T-helper 2 cell (primary cell): ENCODE measurements at regions not wholly inside any gene's neighbourhood (a gene's known extent, or its start where the extent isn't known, plus 50 kb on each side); places are given as distances from the start of the nearest gene placed in this dataset.
"Not testable (repeated sequence)": the region's sequence is repeated elsewhere in the genome, so short reads cannot be mapped to it uniquely, and the experiment has no call there.

Experiments used
- DNase-seq, 5 experiments: peaks; one replicate each; pipeline versions ENCODE4 v3.0.0 to v3.0.0-alpha.2; 2012 to 2022

DNA sequence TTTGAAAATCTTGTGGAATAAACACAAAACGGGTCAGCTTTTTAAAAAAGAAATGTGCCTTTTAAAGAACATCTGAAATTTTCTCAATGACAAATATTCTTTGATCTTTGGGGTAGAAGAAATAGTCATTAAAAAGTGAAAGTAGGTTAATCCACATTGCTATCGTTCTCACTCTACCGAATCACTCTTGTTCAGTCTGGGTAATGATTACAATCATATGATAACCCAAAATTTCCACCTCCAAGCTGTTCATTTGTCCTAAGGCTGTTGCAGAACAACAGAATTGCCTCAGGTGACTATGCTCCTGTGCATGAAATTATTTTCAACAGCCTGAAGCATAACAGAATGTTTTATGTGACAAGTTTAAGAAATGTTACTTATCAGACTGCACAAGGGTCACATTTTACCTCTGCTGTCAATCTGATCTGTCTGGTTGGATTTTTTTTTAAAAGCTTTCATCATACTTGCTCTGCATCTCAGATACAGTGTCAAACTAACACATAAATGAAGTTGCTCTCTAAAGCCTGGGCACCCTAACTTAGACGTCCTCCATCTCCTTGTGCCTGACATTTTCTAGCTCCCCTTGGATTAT, 227.3 kb downstream of the LURAP1L start:
- no peak for DNase-seq

DNA sequence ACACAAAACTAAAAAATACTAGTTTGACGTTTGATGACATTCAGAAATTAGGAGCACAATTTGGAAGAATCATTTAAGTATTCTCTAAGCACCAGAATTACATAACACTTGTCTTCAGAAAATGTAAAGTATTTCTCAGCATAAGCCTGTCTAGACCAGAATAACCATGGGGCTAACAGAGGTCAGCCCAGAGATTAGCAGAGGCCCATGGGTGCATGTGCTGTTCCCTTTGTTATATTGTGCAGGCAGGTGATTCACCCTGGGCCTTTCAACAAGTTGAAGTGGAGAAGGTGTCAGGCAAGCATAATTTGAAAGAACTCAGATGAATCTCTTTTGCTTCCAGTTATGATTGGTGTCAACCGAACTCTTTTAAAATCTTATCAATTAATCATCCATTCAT, 227.9 kb downstream of the LURAP1L start:
- DNase-seq: no peak

DNA sequence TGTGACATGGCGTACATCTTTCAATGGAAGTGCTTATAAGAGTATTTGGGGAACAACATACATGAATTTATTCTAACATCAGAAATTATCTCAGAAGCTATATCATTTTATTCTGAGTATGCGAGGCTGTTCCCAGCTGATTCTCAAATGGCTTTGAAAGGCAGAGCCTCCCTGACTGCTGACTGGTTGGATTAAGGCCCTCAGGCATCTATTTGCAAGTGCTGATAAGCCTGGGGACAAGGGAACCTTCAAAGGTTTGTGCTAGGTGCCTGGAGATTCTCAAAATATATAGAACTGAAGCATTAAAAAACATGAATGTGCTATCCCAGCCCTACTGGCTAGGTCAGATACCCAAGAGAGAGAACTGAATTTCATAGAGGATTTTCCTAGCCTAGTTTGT, 235.1 kb downstream of the LURAP1L start:
- no peak for DNase-seq

DNA sequence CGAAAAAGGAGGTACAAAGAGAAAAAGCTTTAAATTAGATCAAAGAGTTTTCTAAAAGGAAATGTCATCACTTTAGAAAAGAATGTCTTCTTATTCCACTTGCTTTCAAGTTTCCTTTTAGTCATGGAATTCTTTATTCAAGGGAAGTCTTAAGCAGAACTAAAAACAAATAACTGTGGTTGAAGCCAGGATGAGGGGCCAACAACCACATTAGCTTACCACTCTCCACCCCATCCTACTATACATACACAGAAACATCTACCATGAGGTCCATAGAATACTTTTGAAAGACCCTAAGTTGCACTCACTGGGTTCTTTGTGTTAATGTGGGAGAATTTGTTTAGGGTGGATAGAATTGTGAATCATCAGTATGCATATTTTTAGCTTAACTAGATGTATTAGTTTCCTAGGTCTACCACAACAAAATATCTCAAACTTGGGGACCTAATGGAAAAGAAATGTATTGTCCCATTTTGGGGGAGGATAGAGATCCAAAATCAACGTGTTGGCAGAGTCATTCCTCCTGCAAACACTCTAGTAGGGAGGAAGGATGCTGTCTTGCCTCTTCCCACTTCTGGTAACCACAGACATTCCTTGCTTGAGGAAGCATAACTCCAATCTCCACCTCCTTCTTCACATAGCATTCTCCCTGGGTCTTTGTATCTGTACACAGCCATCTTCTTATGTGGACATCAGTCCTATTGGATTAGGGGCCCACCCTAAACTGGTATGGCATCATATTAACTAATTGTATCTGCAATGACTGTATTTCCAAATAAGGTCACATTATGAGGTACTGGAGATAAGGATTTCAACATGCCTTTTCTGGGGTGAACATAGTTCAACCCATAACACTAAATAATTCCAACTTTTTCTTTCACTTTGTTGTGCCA, 239.4 kb downstream of the LURAP1L start:
- no peak for DNase-seq

DNA sequence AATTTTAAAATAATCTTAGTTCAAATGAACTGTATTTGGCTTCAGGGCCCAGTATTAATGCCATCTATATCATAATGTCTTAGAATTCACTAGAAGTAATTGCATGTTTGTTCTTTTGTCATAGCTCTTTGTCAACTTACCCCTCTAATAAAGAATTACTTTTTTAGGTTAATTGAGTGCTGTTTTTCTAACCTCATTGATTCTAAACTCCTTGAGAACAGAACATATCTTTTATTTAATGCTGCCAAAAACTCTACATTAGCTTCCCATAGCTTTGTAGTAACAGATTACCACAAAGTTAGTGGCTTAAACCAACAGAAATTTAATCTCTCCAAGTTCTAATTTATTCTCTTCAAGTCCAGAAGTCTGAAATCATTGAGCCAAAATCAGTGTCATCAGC, 242.4 kb downstream of the LURAP1L start:
- DNase-seq: no peak

DNA sequence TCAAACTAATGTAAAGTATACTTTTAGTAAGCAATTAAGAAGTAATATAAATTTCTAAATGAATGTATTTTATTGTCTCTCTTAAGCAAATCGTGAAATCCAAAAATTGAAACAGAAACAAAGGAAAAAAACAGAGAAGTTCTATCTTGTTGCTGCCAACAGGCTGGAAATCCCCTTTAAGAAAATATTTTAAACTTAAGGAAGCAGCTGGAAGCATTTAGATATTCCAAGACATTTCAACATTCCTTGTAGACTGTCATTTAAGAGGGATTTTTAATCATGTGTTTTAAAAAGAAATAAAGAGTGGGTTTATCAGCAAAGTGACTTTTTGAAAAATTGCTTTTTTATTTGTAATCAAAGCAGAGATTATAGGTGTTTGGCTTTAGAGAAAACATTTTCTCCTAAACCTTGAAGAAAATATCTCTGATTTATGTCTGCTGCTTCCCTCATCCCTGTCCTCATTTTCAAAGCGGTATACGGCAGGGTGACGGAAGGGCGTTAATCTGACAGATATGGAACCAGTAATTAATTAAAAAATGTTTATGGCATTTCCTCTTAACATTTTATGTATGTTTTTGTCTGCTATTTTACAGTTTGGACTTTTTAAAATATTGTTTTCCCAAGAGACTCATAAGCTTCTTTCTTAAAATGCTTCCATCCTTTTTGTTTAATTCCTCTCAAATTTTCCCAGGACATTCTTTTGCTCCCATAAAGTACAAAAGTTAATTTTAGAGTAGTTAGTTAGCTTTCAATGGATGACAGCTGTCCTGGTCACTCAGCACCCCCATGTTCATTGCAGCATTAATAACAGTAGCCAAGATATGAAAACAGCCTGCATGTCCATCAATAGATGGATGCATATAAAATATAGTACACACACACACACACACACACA, 245.6 kb downstream of the LURAP1L start:
- DNase-seq: no peak

DNA sequence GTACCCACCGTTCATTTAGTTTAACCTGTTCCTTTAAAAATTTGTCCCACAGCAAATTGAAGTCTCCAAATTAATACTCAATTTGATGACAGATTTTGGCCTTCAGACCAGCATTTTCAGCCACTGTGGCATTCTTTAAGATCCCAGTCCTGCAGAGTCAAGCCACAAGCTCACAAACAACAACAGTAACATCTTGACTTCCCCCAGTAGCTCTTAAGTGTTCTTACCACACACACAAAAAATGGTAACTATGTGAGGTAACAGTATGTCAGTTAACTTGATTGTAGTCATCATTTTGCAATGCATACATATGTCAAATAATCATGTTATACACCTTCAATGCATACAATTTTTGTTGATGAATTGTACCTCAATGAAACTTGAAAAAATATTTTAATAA, 247.9 kb downstream of the LURAP1L start:
- DNase-seq: no peak

DNA sequence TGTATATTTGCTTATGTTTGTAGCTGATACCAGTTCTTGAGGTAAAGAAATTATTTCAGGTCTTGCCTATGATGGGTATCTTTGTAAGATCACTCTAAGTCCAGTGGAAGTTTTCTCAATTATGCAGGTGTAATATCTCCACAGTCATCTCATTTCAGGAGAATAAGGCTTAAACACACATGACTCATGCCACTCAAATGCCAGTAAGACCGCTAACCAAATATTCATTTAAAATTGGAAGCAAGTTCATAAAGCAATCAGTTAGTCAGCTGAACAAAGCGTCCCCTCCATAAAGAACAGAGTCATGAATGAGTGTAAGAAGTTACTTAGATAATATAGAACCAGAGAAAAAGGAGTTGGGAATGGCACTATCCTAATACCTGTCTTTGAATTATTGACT, 248.7 kb downstream of the LURAP1L start:
- DNase-seq: no peak

DNA sequence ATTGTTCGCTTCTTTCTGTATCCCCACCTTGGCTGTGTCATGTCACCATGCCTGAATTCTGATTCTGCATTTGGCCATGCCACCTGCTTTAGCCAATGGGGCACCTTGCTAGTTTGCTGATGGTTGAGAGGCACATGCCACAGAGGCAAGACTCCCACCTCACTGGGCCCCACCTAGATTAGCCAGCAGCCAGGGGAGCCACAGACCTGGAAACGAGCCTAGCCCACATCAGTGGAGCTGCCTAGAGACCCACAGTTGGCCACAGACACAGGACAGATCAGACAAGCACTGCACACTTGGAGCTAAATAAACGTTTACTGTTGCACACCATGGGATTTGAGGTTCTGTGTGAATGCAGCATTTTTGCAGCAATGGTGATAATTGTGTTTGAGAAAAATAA, 252.1 kb downstream of the LURAP1L start:
- DNase-seq: no peak

DNA sequence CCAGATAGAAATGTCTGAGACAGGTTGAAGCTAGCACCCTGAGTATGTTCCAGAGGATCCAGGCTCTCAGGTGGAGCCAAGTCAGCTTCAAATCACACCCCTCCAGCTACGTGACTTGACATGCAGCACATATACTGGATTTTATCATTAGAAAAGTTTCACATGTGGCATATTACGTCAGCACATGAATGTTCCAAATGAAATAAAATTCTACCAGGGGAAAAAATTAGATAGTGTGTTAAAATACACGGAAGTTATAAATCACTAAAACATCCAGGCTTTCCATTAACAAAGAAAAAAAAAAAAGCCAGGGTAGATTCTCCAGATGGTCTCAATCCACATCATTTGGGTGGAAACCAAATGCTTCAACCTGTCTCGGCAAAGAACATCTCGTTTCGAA, 251.6 kb downstream of the MPDZ start:
- no peak for DNase-seq

DNA sequence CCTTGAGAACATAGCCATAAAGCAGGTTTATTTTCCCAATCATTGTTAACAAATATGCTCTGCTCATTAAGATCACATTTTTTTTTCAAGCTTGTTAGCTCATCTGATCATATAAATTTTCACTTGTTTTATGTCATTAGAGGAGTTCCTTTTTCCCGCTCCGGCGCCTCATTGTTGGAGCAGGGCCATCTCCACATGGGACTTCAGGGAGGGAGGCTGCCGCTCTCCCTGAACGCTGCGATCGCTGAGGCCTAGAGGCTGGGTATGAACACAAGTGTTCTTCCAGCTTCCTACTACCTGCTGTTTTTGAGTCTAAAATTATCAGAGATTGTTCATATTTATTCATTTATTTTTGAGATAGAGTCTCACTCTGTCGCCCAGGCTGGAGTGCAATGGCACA, 246.9 kb downstream of the MPDZ start:
- DNase-seq: no peak

DNA sequence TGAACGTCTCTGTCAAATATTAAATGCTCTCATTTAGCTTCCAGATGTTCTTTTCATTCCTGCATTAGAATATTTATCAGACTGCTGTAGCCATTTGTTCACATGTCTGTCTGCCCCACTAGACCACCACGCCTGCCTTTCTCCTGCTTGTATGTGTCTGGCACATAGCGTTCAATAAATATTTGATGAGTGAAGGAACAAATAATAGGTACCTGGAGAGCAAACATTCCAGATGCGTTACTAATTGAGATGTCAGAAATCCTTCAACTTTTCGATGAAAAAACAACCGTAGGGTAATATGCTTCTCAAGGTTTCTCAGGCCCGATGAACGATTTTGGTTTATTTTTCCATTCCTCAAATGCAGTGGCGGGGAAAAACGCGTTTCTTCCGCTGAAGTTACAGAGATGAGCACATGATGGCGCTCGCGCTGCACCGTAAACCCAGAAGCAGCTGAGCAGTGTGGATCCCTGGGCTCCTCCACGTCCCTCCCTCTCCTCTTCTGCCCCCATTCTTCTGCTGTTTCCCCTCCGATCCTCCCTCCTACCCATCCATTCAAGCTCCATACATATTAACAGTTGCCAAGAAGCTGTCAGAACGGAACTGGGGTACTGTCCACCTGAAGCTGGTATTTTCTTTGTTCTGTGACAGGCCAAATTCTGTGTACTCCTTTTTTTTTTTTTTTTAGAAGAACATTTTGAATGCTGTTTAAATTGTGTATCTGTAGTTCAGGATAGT, 245.4 kb downstream of the MPDZ start:
- DNase-seq: peak in 1 of 5 experiments; percentile 10

DNA sequence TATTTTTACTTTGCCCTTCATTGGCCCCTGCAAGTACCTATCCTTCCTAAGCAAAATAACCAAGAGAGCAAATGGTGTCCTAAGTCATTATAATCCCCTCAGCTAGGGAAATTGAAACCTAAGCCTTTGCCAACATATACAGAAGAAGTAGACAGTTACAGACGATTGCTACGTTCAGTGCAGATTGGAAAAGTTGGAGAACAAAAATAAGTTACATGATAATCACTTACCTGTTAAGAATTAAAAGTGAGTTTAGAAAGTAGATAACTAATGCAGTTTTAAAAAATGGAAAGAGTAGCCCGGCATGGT, 244.8 kb downstream of the MPDZ start:
- no peak for DNase-seq

DNA sequence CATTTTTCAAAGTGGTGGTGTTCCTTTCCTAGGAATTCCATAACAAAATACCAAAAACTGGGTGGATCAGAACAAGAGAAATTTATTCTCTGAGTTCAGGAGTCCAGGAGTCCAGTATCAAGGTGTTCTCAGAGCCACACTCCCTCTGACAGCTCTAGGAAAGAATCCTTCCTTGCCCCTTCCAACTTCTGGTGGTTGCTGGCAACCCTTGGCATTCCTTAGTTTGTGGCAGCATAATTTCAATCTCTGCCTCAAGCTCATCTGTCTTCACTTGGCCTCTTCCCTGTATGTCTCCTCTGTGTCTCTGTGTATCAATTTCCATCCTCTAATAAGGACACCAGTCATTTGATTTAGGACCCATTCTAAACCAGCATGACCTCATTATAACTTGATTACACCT, 243.7 kb downstream of the MPDZ start:
- DNase-seq: no peak

DNA sequence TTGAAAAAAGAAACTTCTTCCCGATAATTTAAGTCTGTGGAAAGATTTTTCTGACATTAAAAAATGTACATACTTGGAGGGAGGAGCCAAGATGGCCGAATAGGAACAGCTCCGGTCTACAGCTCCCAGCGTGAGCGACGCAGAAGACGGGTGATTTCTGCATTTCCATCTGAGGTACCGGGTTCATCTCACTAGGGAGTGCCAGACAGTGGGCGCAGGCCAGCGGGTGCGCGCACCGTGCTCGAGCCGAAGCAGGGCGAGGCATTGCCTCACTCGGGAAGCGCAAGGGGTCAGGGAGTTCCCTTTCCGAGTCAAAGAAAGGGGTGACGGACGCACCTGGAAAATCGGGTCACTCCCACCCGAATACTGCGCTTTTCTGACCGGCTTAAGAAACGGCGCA, 241.7 kb downstream of the MPDZ start:
- DNase-seq: not testable (repeated sequence)

DNA sequence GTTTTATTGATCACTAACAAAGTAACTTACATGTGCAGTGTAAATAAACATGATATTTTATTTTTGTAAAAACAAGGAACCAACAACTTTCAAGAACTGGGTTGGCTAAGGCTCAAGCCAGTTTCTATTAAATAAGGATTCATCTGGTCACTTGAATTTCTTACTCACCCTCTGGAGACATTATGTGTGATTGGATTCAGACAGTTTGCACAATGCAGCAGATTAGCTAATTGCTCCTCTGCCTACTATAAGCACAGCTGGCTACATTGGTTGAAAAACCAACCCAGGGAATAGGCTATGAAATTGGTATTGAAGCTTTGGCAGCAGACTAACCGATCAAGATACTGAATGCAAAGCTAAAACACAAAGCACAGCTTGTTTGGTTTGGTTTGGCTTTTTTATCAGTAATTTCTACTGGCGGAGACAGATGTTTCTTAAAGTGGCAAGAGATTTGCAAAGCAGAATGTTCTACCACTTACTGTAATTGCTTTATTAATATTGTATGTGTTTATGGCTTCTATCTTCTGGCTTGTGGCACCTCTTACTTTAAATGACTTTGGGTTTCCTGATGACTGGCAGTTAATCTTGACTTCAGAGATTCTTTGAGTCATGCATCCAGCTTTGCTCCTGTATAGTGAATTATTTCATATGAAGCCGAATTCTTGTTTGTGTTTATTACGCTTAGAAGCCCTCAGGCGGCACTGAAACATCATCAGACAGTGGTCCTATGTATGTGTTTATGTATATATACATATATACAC, 231.5 kb downstream of the MPDZ start:
- no peak for DNase-seq

DNA sequence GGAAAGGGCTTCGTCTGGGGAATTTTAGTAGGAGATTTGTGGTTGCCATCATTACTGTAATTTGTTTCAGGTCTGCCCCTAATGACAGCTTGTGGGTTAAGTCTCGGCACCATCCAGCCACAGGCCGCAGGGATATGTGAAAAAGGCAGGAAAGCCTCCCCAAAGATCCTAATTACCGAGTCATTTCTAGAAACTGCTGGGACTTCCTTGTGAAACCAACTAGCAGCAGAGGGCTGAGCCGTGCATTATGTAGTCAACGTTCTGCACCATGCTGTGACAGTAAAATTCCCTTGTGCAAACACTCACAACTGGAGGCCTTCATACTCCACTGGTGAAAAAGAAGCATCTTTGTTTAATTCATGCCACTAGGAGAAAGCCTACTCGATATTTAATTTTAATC, 230.3 kb downstream of the MPDZ start:
- no peak for DNase-seq

DNA sequence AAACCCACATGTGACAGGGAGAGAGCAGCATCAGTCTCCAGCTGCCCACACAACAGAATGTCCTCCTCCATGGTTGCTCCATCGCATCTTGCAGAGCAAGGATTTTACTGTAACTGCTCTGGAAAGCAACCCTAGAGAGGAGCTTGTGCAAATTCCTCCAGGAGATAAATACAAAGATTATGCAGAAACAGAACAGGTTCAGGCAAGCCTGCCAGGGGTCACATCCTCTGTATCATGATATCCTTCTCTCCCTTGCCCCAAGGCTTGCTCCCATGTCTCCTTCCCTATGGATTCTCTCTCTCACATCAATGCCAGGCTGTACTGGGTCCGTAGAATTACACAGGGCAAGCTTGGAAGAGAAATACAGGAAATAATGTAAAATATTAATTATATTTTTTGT, 226.0 kb downstream of the MPDZ start:
- DNase-seq: no peak

DNA sequence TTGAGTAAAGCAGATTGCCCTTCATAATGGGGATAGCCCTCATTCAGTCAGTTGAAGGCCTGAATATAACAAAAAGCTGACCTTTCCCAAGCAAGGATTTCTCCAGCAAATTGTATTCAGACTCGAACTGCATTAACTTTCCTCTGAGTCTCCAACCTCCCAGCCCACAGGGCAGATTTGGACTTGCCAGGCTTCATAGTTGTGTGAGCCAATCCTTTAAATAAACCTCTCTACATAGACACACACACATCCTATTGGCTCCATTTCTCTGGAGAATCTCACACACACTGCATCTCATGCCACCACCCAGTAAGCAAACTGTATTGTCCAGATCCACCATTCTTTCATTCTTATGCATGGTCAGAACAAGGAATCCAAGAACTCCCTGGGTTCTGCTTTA, 225.1 kb downstream of the MPDZ start:
- DNase-seq: no peak
